Mucosa of stomach (tissue), 1 donor: ENCODE measurements at regions not wholly inside any gene's neighbourhood (a gene's known extent, or its start where the extent isn't known, plus 50 kb on each side); places are given as distances from the start of the nearest gene placed in this dataset.

ENCODE experiments used
- H3K27me3 ChIP-seq: one replicate; pipeline ENCODE4 v1.7.0; 2013; ENCODE audit warnings: mild to moderate bottlenecking, low read length; ENCODE audit not compliant: control insufficient read depth, insufficient read depth
- H3K36me3 ChIP-seq: one replicate; pipeline ENCODE4 v1.7.0; 2013; ENCODE audit warnings: low read length; ENCODE audit not compliant: control insufficient read depth, insufficient read depth
- H3K4me1 ChIP-seq: one replicate; pipeline ENCODE4 v1.7.0; 2013; ENCODE audit warnings: mild to moderate bottlenecking, low read length; ENCODE audit not compliant: control insufficient read depth, insufficient read depth
- H3K4me3 ChIP-seq: one replicate; pipeline ENCODE4 v1.7.0; 2013; ENCODE audit warnings: low read length
- H3K9ac ChIP-seq: one replicate; pipeline ENCODE4 v1.7.0; 2013; ENCODE audit warnings: mild to moderate bottlenecking, low read length, moderate library complexity
- H3K9me3 ChIP-seq: one replicate; pipeline ENCODE4 v1.7.0; 2013; ENCODE audit warnings: mild to moderate bottlenecking, low read length, moderate library complexity; ENCODE audit not compliant: control insufficient read depth
- donor health status: Pancreatic carcinoma.

GRCh38 chr2:80856227-80856626, 551.7 kb upstream of the LRRTM1 start:
- no peaks in the 10 kb centered on the region for H3K9me3 ChIP-seq
- no peak overlapping the region for H3K9ac ChIP-seq
- H3K27me3 ChIP-seq, result no peaks in the 10 kb centered on the region
- H3K36me3 ChIP-seq, result no peaks in the 10 kb centered on the region
- no peaks in the 10 kb centered on the region for H3K4me1 ChIP-seq
- H3K4me3 ChIP-seq, result no peak overlapping the region

GRCh38 chr2:80854831-80855230, 550.3 kb upstream of the LRRTM1 start:
- Histone ChIP-seq H3K27me3 (no peaks in the 10 kb centered on the region), H3K4me3 (no peak overlapping the region), H3K9me3 (no peaks in the 10 kb centered on the region), H3K4me1 (no peaks in the 10 kb centered on the region), H3K36me3 (no peaks in the 10 kb centered on the region), H3K9ac (no peak overlapping the region)

- H3K4me1 ChIP-seq, result no peaks in the 10 kb centered on the region
- no peaks in the 10 kb centered on the region for H3K9me3 ChIP-seq
- no peak overlapping the region for H3K4me3 ChIP-seq
- no peaks in the 10 kb centered on the region for H3K36me3 ChIP-seq
- no peaks in the 10 kb centered on the region for H3K27me3 ChIP-seq
- no peak overlapping the region for H3K9ac ChIP-seq
Measured at GRCh38 chr2:80852808-80853139, 548.2 kb upstream of the LRRTM1 start.

- no peaks in the 10 kb centered on the region for H3K4me1 ChIP-seq
- H3K9ac ChIP-seq, result no peak overlapping the region
- no peaks in the 10 kb centered on the region for H3K9me3 ChIP-seq
- no peaks in the 10 kb centered on the region for H3K27me3 ChIP-seq
- no peaks in the 10 kb centered on the region for H3K36me3 ChIP-seq
- H3K4me3 ChIP-seq, result no peak overlapping the region
Measured at GRCh38 chr2:80852079-80852807, 547.7 kb upstream of the LRRTM1 start.

- H3K9ac ChIP-seq, result no peak overlapping the region
- no peaks in the 10 kb centered on the region for H3K27me3 ChIP-seq
Measured at GRCh38 chr2:80830891-80831290, 526.3 kb upstream of the LRRTM1 start.

GRCh38 chr2:80822999-80823398, 518.4 kb upstream of the LRRTM1 start:
- Histone ChIP-seq H3K27me3 (no peaks in the 10 kb centered on the region), H3K9ac (no peak overlapping the region), H3K4me3 (no peak overlapping the region), H3K36me3 (no peaks in the 10 kb centered on the region), H3K4me1 (no peaks in the 10 kb centered on the region), H3K9me3 (no peaks in the 10 kb centered on the region)

More at GRCh38 chr2:80830891-80831290, 526.3 kb upstream of the LRRTM1 start:
- no peaks in the 10 kb centered on the region for H3K4me1 ChIP-seq
- no peaks in the 10 kb centered on the region for H3K36me3 ChIP-seq
- no peak overlapping the region for H3K4me3 ChIP-seq
- no peaks in the 10 kb centered on the region for H3K9me3 ChIP-seq

GRCh38 chr2:80815259-80815658, 510.7 kb upstream of the LRRTM1 start:
- no peaks in the 10 kb centered on the region for H3K36me3 ChIP-seq
- no peaks in the 10 kb centered on the region for H3K4me1 ChIP-seq

GRCh38 chr2:80786584-80786983, 482.0 kb upstream of the LRRTM1 start:
- H3K9me3 ChIP-seq, result no peaks in the 10 kb centered on the region

More at GRCh38 chr2:80815259-80815658, 510.7 kb upstream of the LRRTM1 start:
- H3K9me3 ChIP-seq, result no peaks in the 10 kb centered on the region
- H3K4me3 ChIP-seq, result no peak overlapping the region
- no peaks in the 10 kb centered on the region for H3K27me3 ChIP-seq
- no peak overlapping the region for H3K9ac ChIP-seq

GRCh38 chr2:80778704-80779103, 474.2 kb upstream of the LRRTM1 start:
- H3K36me3 ChIP-seq, result no peaks in the 10 kb centered on the region
- no peaks in the 10 kb centered on the region for H3K9me3 ChIP-seq
- H3K9ac ChIP-seq, result no peak overlapping the region
- no peaks in the 10 kb centered on the region for H3K27me3 ChIP-seq
- no peak overlapping the region for H3K4me3 ChIP-seq
- H3K4me1 ChIP-seq, result no peaks in the 10 kb centered on the region

More at GRCh38 chr2:80786584-80786983, 482.0 kb upstream of the LRRTM1 start:
- H3K27me3 ChIP-seq, result no peaks in the 10 kb centered on the region
- no peaks in the 10 kb centered on the region for H3K4me1 ChIP-seq
- H3K9ac ChIP-seq, result no peak overlapping the region
- no peak overlapping the region for H3K4me3 ChIP-seq
- no peaks in the 10 kb centered on the region for H3K36me3 ChIP-seq

GRCh38 chr2:80748592-80748991, 444.0 kb upstream of the LRRTM1 start:
- Histone ChIP-seq H3K9me3 (no peaks in the 10 kb centered on the region), H3K4me1 (no peaks in the 10 kb centered on the region), H3K4me3 (no peak overlapping the region), H3K9ac (no peak overlapping the region), H3K36me3 (no peaks in the 10 kb centered on the region), H3K27me3 (no peaks in the 10 kb centered on the region)

GRCh38 chr2:80737047-80737446, 432.5 kb upstream of the LRRTM1 start:
- Histone ChIP-seq H3K27me3 (no peaks in the 10 kb centered on the region), H3K36me3 (no peaks in the 10 kb centered on the region), H3K9me3 (no peaks in the 10 kb centered on the region), H3K4me1 (no peaks in the 10 kb centered on the region), H3K9ac (no peak overlapping the region), H3K4me3 (no peak overlapping the region)

GRCh38 chr2:80725001-80725400, 420.4 kb upstream of the LRRTM1 start:
- H3K4me1 ChIP-seq, result no peaks in the 10 kb centered on the region
- no peak overlapping the region for H3K4me3 ChIP-seq

GRCh38 chr2:80722803-80723202, 418.3 kb upstream of the LRRTM1 start:
- no peaks in the 10 kb centered on the region for H3K27me3 ChIP-seq
- no peak overlapping the region for H3K4me3 ChIP-seq
- no peaks in the 10 kb centered on the region for H3K36me3 ChIP-seq
- H3K9ac ChIP-seq, result no peak overlapping the region
- no peaks in the 10 kb centered on the region for H3K4me1 ChIP-seq
- no peaks in the 10 kb centered on the region for H3K9me3 ChIP-seq

More at GRCh38 chr2:80725001-80725400, 420.4 kb upstream of the LRRTM1 start:
- no peaks in the 10 kb centered on the region for H3K36me3 ChIP-seq
- no peak overlapping the region for H3K9ac ChIP-seq
- no peaks in the 10 kb centered on the region for H3K9me3 ChIP-seq
- H3K27me3 ChIP-seq, result no peaks in the 10 kb centered on the region
